Fibroblast of mammary gland (primary cell): ENCODE measurements at regions not wholly inside any gene's neighbourhood (a gene's known extent, or its start where the extent isn't known, plus 50 kb on each side); places are given as distances from the start of the nearest gene placed in this dataset.

ENCODE experiments used
- DNase-seq: peaks from one replicate; pipeline ENCODE4 v3.0.0-alpha.2; 2010; ENCODE audit warnings: low read depth
- H3K4me3 ChIP-seq: 2 replicates; pipeline ENCODE4 v1.5.1; 2011; ENCODE audit warnings: low read depth, mild to moderate bottlenecking, low read length, moderate library complexity; ENCODE audit not compliant: control insufficient read depth
- CTCF ChIP-seq: conservative IDR thresholded peaks from 2 replicates; pipeline ENCODE4 v1.5.1; 2011; ENCODE audit warnings: low read depth, low read length, inconsistent platforms; ENCODE audit not compliant: control insufficient read depth, insufficient read depth

- no peak for TF ChIP-seq CTCF
- DNase-seq = no peak
- no peak overlapping the region for H3K4me3 ChIP-seq
Measured at GRCh38 chr6:82084324-82084920, 163.1 kb downstream of the IBTK start.

GRCh38 chr6:82083646-82084045 lies 163.9 kb downstream of the IBTK start:
- DNase-seq = peak; percentile 21
- no peak overlapping the region for H3K4me3 ChIP-seq
- no peak for TF ChIP-seq CTCF

- no peak overlapping the region for H3K4me3 ChIP-seq
- DNase-seq = no peak
- TF ChIP-seq CTCF = no peak
Measured at GRCh38 chr6:82080767-82081166, 166.8 kb downstream of the IBTK start.

- no peak for DNase-seq
- H3K4me3 ChIP-seq = no peak overlapping the region
- TF ChIP-seq CTCF = no peak
Measured at GRCh38 chr6:82078286-82078908, 169.1 kb downstream of the IBTK start.

GRCh38 chr6:82076916-82077315 lies 170.6 kb downstream of the IBTK start:
- DNase-seq = peak; percentile 52
- TF ChIP-seq CTCF = peak; percentile 18
- H3K4me3 ChIP-seq = no peak overlapping the region

GRCh38 chr6:82074556-82074955 lies 173.0 kb downstream of the IBTK start:
- DNase-seq = no peak
- TF ChIP-seq CTCF = no peak
- H3K4me3 ChIP-seq = no peak overlapping the region
